BLaER1 (cell line): ENCODE measurements at regions not wholly inside any gene's neighbourhood (a gene's known extent, or its start where the extent isn't known, plus 50 kb on each side); places are given as distances from the start of the nearest gene placed in this dataset.

Experiments used
- H3K27ac ChIP-seq: shearing (Covaris generic); formaldehyde crosslinking; 2 replicates; pipeline ENCODE4 v1.8.1; 2022
- H3K27me3 ChIP-seq: shearing (Covaris generic); formaldehyde crosslinking; 2 replicates; pipeline ENCODE4 v1.8.1; 2022
- H3K36me3 ChIP-seq: shearing (Covaris generic); formaldehyde crosslinking; 2 replicates; pipeline ENCODE4 v1.8.1; 2022
- H3K4me1 ChIP-seq: shearing (Covaris generic); formaldehyde crosslinking; 2 replicates; pipeline ENCODE4 v1.8.1; 2022
- H3K4me2 ChIP-seq: shearing (Covaris generic); formaldehyde crosslinking; 2 replicates; pipeline ENCODE4 v1.8.1; 2022
- H3K4me3 ChIP-seq: shearing (Covaris generic); formaldehyde crosslinking; 2 replicates; pipeline ENCODE4 v1.8.1; 2022
- H3K9ac ChIP-seq: shearing (Covaris generic); formaldehyde crosslinking; 2 replicates; pipeline ENCODE4 v1.8.1; 2022
- H3K9me3 ChIP-seq: shearing (Covaris generic); formaldehyde crosslinking; 2 replicates; pipeline ENCODE4 v1.8.1; 2022
- H4K20me1 ChIP-seq: shearing (Covaris generic); formaldehyde crosslinking; 2 replicates; pipeline ENCODE4 v1.8.1; 2022
- Cebpa-rat ChIP-seq: shearing (Covaris generic); IDR thresholded peaks from 2 replicates; pipeline ENCODE4 v1.8.1; 2022

DNA sequence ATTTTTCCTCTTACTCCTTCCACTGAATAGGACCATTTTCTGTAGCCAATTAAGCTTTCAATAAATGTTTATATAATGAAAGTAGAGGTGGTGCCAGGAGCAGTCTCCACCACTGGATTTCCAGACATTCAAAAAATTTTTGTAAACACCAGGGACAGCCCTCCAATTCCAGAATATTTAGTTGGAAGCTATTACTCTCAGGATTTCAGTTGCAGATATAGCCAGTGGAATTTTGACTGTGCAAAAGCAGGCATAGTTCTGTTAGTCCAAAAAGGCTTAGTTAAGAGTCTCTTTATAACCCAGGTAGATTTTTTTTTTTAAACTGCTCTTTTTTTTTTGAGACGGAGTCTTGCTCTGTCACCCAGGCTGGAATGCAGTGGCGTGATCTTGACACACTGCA lies 138.1 kb upstream of the DMRT1 start:
- H3K4me1 ChIP-seq = peaks cover 20% of the 10 kb centered on the region
- no peak overlapping the region for H3K9ac ChIP-seq
- H3K36me3 ChIP-seq = no peaks in the 10 kb centered on the region
- H3K4me2 ChIP-seq = no peak overlapping the region
- no peak overlapping the region for H3K27ac ChIP-seq
- no peaks in the 10 kb centered on the region for H3K9me3 ChIP-seq
- no peak for TF ChIP-seq Cebpa-rat
- no peaks in the 10 kb centered on the region for H4K20me1 ChIP-seq
- peaks cover 20% of the 10 kb centered on the region for H3K27me3 ChIP-seq
- H3K4me3 ChIP-seq = no peak overlapping the region

DNA sequence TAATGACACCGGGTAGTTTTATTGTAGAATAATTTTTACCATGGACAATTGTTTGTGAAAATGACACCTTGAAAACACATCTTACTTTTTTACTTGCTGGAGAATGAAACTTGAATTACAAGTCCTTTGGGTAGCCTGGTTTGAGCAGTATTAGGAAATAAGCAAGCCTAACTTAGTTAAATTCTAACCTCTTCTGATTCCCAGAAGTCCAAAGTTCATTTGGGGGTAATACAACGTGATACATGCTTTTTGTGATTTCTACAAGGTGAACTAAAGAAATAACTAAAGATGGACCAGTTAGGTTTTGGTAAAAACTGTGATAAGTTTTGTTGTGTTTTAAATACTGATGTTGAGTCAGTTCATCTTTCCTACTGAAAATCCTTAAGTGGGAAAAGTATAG lies 135.4 kb upstream of the DMRT1 start:
- peaks cover 29% of the 10 kb centered on the region for H3K27me3 ChIP-seq
- no peak for TF ChIP-seq Cebpa-rat
- peak overlapping the region; percentile 75 for H3K4me3 ChIP-seq
- peak overlapping the region; percentile 83 for H3K27ac ChIP-seq
- H3K4me2 ChIP-seq = peak overlapping the region; percentile 88
- no peaks in the 10 kb centered on the region for H3K36me3 ChIP-seq
- peaks cover 33% of the 10 kb centered on the region for H3K4me1 ChIP-seq
- H3K9ac ChIP-seq = peak overlapping the region; percentile 82; the same call in 1 of the 2 replicates
- H3K9me3 ChIP-seq = no peaks in the 10 kb centered on the region
- H4K20me1 ChIP-seq = no peaks in the 10 kb centered on the region

DNA sequence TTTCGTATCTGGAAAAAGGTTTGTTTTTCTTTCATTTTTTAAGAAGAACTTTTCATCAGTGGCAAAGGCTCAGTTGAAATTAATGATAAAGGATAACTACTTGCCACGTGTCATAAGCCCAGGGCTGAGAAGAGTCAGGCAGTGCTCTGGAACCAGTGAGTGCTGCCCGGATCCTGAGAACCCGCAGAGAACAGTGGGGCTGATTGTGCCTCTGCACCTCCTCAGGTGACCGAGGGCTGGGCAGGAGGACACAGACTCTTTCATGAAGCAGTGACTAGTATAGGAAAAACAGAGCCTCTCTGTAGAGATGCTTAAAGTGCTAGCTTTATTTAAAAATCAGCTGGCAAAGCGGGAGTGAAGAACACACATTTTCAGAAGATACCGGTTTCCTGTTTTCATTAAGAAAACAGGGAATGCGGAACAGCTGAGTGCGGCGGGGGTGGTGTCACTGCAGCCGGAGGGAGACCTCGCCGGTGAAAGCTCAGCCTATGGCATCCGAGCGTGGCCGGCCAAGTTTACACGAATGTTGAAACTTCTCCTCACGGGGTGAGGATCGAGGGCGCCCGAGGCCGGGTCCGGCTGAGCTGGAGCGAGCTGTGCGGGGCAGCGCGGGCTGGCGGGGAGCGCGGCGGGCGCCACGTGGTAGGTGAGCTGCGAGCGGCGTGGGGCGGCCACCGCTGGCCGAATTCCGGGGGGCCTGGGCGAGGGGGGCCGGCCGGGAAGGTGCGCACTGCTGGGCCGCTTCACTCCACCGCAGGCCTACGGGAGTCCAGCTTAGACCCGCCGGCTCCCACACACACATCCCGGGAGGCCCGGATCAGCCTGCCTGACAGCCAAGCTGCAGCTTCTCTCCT lies 134.7 kb upstream of the DMRT1 start:
- Histone ChIP-seq H4K20me1 (no peaks in the 10 kb centered on the region), H3K27me3 (peaks cover 29% of the 10 kb centered on the region), H3K36me3 (no peaks in the 10 kb centered on the region), H3K4me3 (peak overlapping the region; percentile 75), H3K9ac (peak overlapping the region; percentile 82), H3K4me1 (peaks cover 41% of the 10 kb centered on the region), H3K9me3 (no peaks in the 10 kb centered on the region), H3K27ac (peak overlapping the region; percentile 83), H3K4me2 (peak overlapping the region; percentile 88)
- TF ChIP-seq Cebpa-rat = no peak

DNA sequence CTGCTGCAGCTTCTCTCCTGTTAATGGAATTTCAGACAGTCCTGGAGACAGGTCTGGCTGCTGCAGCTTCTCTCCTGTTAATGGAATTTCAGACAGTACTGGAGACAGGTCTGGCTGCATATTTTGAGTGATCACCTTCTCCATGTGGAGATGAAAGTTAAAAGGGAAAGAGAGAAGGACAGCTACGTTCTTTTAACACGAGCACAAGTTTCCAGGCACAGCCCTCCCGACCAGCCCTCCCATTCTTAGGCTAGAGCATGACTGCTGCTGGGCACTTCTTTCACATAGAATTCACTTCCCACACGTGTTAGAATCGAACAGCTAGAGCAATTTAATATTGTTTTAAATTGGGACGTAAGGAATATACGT lies 133.3 kb upstream of the DMRT1 start:
- peaks cover 46% of the 10 kb centered on the region for H3K4me1 ChIP-seq
- H4K20me1 ChIP-seq = no peaks in the 10 kb centered on the region
- TF ChIP-seq Cebpa-rat = no peak
- peak overlapping the region; percentile 75 for H3K9ac ChIP-seq
- H3K9me3 ChIP-seq = no peaks in the 10 kb centered on the region
- H3K27me3 ChIP-seq = peaks cover 29% of the 10 kb centered on the region
- H3K27ac ChIP-seq = peak overlapping the region; percentile 68
- H3K4me2 ChIP-seq = peak overlapping the region; percentile 88
- peak overlapping the region; percentile 71 for H3K4me3 ChIP-seq
- H3K36me3 ChIP-seq = peaks cover 13% of the 10 kb centered on the region

DNA sequence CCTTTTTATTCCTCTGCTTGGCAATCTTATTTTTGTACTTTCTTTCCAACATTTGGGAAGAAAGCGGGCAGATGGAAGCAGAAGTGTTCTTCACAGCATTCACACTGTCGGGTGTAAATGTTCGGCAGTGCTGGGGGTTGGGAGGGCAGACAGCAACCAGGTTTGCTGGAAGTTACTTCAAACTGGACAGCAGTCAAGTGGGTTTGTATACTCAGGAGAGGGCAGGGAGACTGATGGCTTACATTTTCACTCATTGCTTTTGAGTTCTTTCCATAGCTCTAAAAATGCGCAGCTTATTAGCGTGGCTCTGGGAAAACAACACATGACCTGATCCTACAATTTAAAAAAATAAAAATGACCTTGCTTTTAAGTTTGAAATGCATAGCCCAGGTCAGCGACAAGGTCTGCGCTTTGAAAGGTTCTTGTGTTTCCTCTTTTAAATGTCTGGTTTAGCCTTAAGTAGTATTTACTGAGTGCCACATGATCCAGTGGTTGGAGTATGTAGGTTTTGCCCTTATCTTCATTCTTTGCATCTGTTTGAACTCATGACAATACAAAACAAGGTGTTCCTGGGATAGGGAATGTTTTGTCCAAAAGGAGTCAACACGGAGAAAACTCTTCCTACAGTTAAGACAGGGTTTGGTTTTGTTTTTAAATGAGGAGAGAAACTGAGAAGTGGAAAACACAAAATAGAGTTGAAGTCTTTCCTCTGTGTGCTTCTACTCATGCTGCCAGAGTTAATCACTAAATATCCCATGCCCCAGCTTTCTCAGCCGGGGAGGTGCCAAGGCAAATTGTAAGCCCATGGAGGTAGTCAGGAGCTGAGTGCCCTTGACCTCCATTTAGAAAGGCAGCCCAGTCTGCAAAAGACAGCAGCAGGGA lies 132.7 kb upstream of the DMRT1 start:
- peaks cover 19% of the 10 kb centered on the region for H3K36me3 ChIP-seq
- peak overlapping the region; percentile 68 for H3K27ac ChIP-seq
- H4K20me1 ChIP-seq = no peaks in the 10 kb centered on the region
- peak overlapping the region; percentile 71 for H3K4me3 ChIP-seq
- H3K9ac ChIP-seq = peak overlapping the region; percentile 75
- peak overlapping the region; percentile 88 for H3K4me2 ChIP-seq
- no peaks in the 10 kb centered on the region for H3K9me3 ChIP-seq
- peaks cover 46% of the 10 kb centered on the region for H3K4me1 ChIP-seq
- peaks cover 29% of the 10 kb centered on the region for H3K27me3 ChIP-seq
- no peak for TF ChIP-seq Cebpa-rat

DNA sequence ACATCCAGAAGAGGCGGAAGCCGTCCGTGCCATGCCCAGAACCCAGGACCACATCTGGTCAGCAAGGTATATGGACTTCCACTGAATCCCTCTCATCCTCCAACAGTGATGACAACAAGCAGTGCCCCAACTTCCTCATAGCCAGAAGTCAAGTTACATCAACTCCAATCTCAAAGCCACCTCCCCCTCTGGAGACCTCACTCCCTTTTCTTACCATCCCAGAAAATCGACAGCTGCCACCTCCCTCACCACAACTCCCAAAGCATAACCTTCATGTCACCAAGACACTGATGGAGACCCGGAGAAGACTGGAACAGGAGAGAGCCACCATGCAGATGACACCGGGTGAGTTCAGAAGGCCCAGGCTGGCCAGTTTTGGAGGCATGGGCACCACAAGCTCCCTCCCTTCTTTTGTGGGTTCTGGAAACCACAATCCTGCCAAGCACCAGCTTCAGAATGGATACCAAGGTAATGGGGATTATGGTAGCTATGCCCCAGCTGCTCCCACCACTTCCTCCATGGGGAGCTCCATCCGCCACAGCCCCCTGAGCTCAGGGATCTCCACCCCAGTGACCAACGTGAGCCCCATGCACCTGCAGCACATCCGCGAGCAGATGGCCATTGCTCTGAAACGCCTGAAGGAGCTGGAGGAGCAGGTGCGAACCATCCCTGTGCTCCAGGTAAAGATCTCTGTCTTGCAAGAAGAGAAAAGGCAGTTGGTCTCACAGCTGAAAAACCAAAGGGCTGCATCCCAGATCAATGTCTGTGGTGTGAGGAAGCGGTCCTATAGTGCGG lies 130.3 kb upstream of the DMRT1 start:
- H3K4me3 ChIP-seq = peak overlapping the region; percentile 71
- H3K9ac ChIP-seq = peak overlapping the region; percentile 77
- no peaks in the 10 kb centered on the region for H3K9me3 ChIP-seq
- peaks cover 38% of the 10 kb centered on the region for H3K4me1 ChIP-seq
- no peak for TF ChIP-seq Cebpa-rat
- peaks cover 26% of the 10 kb centered on the region for H3K27me3 ChIP-seq
- H3K4me2 ChIP-seq = peak overlapping the region; percentile 88
- H3K27ac ChIP-seq = peak overlapping the region; percentile 70
- peaks cover 22% of the 10 kb centered on the region for H3K36me3 ChIP-seq
- no peaks in the 10 kb centered on the region for H4K20me1 ChIP-seq

DNA sequence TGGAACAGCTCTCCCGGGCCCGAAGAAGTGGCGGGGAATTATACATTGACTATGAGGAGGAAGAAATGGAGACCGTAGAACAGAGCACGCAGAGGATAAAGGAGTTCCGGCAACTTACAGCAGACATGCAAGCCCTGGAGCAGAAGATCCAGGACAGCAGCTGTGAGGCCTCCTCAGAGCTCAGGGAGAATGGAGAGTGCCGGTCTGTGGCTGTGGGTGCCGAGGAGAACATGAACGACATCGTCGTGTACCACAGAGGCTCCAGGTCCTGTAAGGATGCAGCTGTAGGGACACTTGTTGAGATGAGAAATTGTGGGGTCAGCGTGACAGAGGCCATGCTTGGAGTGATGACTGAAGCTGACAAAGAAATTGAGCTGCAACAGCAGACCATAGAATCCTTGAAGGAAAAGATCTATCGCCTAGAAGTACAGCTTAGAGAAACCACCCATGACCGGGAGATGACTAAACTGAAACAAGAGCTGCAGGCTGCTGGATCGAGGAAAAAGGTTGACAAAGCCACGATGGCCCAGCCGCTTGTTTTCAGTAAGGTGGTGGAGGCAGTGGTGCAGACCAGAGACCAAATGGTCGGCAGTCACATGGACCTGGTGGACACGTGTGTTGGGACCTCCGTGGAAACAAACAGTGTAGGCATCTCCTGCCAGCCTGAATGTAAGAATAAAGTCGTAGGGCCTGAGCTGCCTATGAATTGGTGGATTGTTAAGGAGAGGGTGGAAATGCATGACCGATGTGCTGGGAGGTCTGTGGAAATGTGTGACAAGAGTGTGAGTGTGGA lies 129.5 kb upstream of the DMRT1 start:
- Histone ChIP-seq H3K4me3 (peak overlapping the region; percentile 71), H3K27me3 (peaks cover 18% of the 10 kb centered on the region), H3K4me2 (peak overlapping the region; percentile 88), H3K4me1 (peaks cover 30% of the 10 kb centered on the region), H3K9ac (peak overlapping the region; percentile 77), H3K9me3 (no peaks in the 10 kb centered on the region), H4K20me1 (no peaks in the 10 kb centered on the region), H3K27ac (peak overlapping the region; percentile 70), H3K36me3 (peaks cover 22% of the 10 kb centered on the region)
- no peak for TF ChIP-seq Cebpa-rat

DNA sequence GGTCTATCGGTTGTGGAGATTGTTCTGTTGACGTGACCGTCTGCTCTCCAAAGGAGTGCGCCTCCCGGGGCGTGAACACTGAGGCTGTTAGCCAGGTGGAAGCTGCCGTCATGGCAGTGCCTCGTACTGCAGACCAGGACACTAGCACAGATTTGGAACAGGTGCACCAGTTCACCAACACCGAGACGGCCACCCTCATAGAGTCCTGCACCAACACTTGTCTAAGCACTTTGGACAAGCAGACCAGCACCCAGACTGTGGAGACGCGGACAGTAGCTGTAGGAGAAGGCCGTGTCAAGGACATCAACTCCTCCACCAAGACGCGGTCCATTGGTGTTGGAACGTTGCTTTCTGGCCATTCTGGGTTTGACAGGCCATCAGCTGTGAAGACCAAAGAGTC lies 128.9 kb upstream of the DMRT1 start:
- Histone ChIP-seq H3K4me1 (peaks cover 26% of the 10 kb centered on the region), H3K9ac (peak overlapping the region; percentile 77), H4K20me1 (no peaks in the 10 kb centered on the region), H3K9me3 (no peaks in the 10 kb centered on the region), H3K27ac (peak overlapping the region; percentile 70), H3K4me2 (peak overlapping the region; percentile 88), H3K4me3 (peak overlapping the region; percentile 71), H3K36me3 (peaks cover 22% of the 10 kb centered on the region), H3K27me3 (peaks cover 13% of the 10 kb centered on the region)
- no peak for TF ChIP-seq Cebpa-rat

DNA sequence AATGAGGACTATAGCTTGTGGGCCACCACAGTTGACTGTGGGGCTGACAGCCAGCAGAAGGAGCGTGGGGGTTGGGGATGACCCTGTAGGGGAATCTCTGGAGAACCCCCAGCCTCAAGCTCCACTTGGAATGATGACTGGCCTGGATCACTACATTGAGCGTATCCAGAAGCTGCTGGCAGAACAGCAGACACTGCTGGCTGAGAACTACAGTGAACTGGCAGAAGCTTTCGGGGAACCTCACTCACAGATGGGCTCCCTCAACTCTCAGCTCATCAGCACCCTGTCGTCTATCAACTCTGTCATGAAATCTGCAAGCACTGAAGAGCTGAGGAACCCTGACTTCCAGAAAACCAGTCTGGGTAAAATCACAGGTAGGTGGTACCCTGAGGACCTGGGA lies 128.4 kb upstream of the DMRT1 start:
- H3K4me2 ChIP-seq = peak overlapping the region; percentile 88

More for the DNA sequence above, 128.4 kb upstream of the DMRT1 start:
- H3K9me3 ChIP-seq = no peaks in the 10 kb centered on the region
- peak overlapping the region; percentile 77 for H3K9ac ChIP-seq
- peak overlapping the region; percentile 70 for H3K27ac ChIP-seq
- H4K20me1 ChIP-seq = no peaks in the 10 kb centered on the region
- H3K4me1 ChIP-seq = peaks cover 26% of the 10 kb centered on the region
- TF ChIP-seq Cebpa-rat = no peak
- peaks cover 22% of the 10 kb centered on the region for H3K36me3 ChIP-seq
- peak overlapping the region; percentile 71 for H3K4me3 ChIP-seq
- peaks cover 12% of the 10 kb centered on the region for H3K27me3 ChIP-seq
